Tibial artery (tissue), 4 donors: ENCODE measurements at regions not wholly inside any gene's neighbourhood (a gene's known extent, or its start where the extent isn't known, plus 50 kb on each side); places are given as distances from the start of the nearest gene placed in this dataset.

Experiments used
- DNase-seq, 2 donors: peaks; one replicate each; pipeline ENCODE4 v3.0.0-alpha.2; 2019
- H3K27ac ChIP-seq, 2 donors: fragments of 200-600 bp; sonication (generic) in 1 of 2; 1 replicate in 1 of 2; 2 replicates in 1 of 2; pipeline ENCODE4 v1.5.1; 2018 to 2019; ENCODE audit warnings: mild to moderate bottlenecking in 1 of 2
- H3K27me3 ChIP-seq, 2 donors: fragments of 200-600 bp; sonication (generic) in 1 of 2; one replicate each; pipeline versions ENCODE4 v1.5.1 to v1.6.0; 2016 to 2019
- H3K36me3 ChIP-seq, 3 donors: fragments of 200-600 bp; sonication (generic) in 2 of 3; one replicate each; pipeline ENCODE4 v1.5.1; 2016 to 2019; ENCODE audit warnings: mild to moderate bottlenecking in 2 of 3
- H3K4me1 ChIP-seq, 4 donors: fragments of 200-600 bp; sonication (generic) in 2 of 4; 1 replicate in 3 of 4; 2 replicates in 1 of 4; pipeline ENCODE4 v1.5.1; 2016 to 2019
- H3K4me3 ChIP-seq, 2 donors: fragments of 200-600 bp; sonication (generic) in 1 of 2; 1 replicate in 1 of 2; 2 replicates in 1 of 2; pipeline ENCODE4 v1.5.1; 2018 to 2019; ENCODE audit warnings: mild to moderate bottlenecking in 2 of 2
- H3K9me3 ChIP-seq, 3 donors: fragments of 200-600 bp; sonication (generic) in 1 of 3; one replicate each; pipeline ENCODE4 v1.5.1; 2016 to 2019
- intact Hi-C: fragments of 100-400 bp; cut with DNase I; formaldehyde crosslinking; loops from one replicate; pipeline ENCODE4 v1.15.0; 2023; ENCODE audit warnings: low total_unique reads
- TF ChIP-seq, protein P1 (sequence below), 2 experiments: fragments of 200-600 bp in 1 of 2; fragments of 450-650 bp in 1 of 2; IDR thresholded peaks; one replicate each; pipeline ENCODE4 v1.5.1; 2017 to 2019; ENCODE audit warnings: antibody characterized with exemption in 2 of 2, mild to moderate bottlenecking in 1 of 2, moderate library complexity in 1 of 2

DNA sequence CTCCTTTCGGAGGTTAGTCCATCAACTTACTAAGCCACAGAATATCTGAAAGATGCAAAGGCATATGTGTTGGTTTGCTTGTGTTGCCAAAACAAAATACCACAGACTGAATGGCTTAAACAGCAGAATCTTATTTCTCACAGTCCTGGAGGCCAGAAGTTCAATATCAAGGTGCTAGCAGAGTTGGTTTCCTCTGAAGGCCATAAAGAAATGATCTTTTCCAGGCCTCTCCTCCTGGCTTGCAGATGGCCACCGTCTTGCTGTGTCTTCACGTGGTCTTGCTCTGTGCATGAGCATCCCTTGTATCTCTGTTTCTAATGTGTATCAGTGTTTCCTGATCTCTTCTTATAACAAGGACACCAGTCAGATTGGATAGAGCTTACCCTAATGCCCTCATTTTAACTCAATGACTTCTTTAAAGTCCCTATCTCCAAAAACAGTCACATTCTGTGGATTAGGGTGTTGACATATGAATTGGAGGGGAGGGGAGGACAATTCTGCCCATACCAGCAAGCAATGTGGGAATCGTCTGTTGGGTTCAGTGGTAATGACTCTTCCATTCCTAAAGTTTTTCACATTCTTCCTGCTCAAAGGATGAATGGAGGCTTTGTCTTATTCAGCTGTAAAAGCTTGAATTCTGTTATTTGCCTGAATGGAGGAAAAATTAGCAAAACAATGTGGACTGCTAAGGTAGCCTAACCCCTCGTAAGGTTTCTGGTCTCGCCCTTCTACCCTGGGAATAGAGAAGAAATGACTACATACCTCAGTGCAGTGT lies 715.7 kb downstream of the DIAPH3 start:
- intact Hi-C loops = no loop called here
- H3K4me3 ChIP-seq = no peak overlapping the region
- no peaks in the 10 kb centered on the region for H3K9me3 ChIP-seq
- H3K36me3 ChIP-seq = no peaks in the 10 kb centered on the region
- no peak overlapping the region for H3K27ac ChIP-seq
- TF ChIP-seq, protein P1, sequence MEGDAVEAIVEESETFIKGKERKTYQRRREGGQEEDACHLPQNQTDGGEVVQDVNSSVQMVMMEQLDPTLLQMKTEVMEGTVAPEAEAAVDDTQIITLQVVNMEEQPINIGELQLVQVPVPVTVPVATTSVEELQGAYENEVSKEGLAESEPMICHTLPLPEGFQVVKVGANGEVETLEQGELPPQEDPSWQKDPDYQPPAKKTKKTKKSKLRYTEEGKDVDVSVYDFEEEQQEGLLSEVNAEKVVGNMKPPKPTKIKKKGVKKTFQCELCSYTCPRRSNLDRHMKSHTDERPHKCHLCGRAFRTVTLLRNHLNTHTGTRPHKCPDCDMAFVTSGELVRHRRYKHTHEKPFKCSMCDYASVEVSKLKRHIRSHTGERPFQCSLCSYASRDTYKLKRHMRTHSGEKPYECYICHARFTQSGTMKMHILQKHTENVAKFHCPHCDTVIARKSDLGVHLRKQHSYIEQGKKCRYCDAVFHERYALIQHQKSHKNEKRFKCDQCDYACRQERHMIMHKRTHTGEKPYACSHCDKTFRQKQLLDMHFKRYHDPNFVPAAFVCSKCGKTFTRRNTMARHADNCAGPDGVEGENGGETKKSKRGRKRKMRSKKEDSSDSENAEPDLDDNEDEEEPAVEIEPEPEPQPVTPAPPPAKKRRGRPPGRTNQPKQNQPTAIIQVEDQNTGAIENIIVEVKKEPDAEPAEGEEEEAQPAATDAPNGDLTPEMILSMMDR (IDR thresholded peaks at IDR 0.05) = no peak
- H3K27me3 ChIP-seq = no peaks in the 10 kb centered on the region
- no peaks in the 10 kb centered on the region for H3K4me1 ChIP-seq
- no peak for DNase-seq

- Histone ChIP-seq H3K4me3 (no peak overlapping the region), H3K36me3 (no peaks in the 10 kb centered on the region), H3K27ac (no peak overlapping the region), H3K4me1 (no peaks in the 10 kb centered on the region), H3K27me3 (no peaks in the 10 kb centered on the region), H3K9me3 (no peaks in the 10 kb centered on the region)
- TF ChIP-seq, protein P1 (IDR thresholded peaks at IDR 0.05) = no peak
- intact Hi-C loops = no loop called here
- no peak for DNase-seq
Observed at GRCh38 chr13:59449750-59450149, 714.0 kb downstream of the DIAPH3 start.

GRCh38 chr13:59450229-59450628 lies 713.5 kb downstream of the DIAPH3 start:
- TF ChIP-seq, protein P1 (IDR thresholded peaks at IDR 0.05) = no peak
- no peak overlapping the region for H3K4me3 ChIP-seq
- no peaks in the 10 kb centered on the region for H3K4me1 ChIP-seq
- intact Hi-C loops = no loop called here
- H3K27ac ChIP-seq = no peak overlapping the region
- H3K9me3 ChIP-seq = no peaks in the 10 kb centered on the region
- H3K36me3 ChIP-seq = no peaks in the 10 kb centered on the region
- no peaks in the 10 kb centered on the region for H3K27me3 ChIP-seq
- DNase-seq = no peak

- Histone ChIP-seq H3K4me1 (no peaks in the 10 kb centered on the region), H3K4me3 (no peak overlapping the region), H3K9me3 (no peaks in the 10 kb centered on the region), H3K27me3 (no peaks in the 10 kb centered on the region), H3K27ac (no peak overlapping the region), H3K36me3 (no peaks in the 10 kb centered on the region)
- TF ChIP-seq, protein P1 (IDR thresholded peaks at IDR 0.05) = no peak
- DNase-seq = no peak
- intact Hi-C loops = no loop called here
Observed at GRCh38 chr13:59451236-59451635, 712.5 kb downstream of the DIAPH3 start.

GRCh38 chr13:59452189-59452890 lies 711.4 kb downstream of the DIAPH3 start:
- intact Hi-C loops = no loop called here
- Histone ChIP-seq H3K9me3 (no peaks in the 10 kb centered on the region), H3K4me1 (no peaks in the 10 kb centered on the region), H3K4me3 (no peak overlapping the region), H3K27me3 (no peaks in the 10 kb centered on the region), H3K27ac (no peak overlapping the region), H3K36me3 (no peaks in the 10 kb centered on the region)
- TF ChIP-seq, protein P1 (IDR thresholded peaks at IDR 0.05) = no peak
- peak in 1 of 2 donors; percentile 26 for DNase-seq
